ENCODE measurements at regions not wholly inside any gene's neighbourhood (a gene's known extent, or its start where the extent isn't known, plus 50 kb on each side); places are given as distances from the start of the nearest gene placed in this dataset.
A peak's percentile ranks its signal among the peaks of the same experiment; 100 is the strongest.

GRCh38 chr12:28987538-28988324, 161.3 kb upstream of the FAR2 start:
- Histone ChIP-seq H4K20me1 (ENCODE audit: low read depth) (no peaks in the 10 kb centered on the region), H3K4me1 (no peaks in the 10 kb centered on the region), H3K4me3 (no peak overlapping the region), H3K79me2 (ENCODE audit: low read depth) (no peaks in the 10 kb centered on the region), H3K9me3 (ENCODE audit: low read depth) (no peaks in the 10 kb centered on the region), H3F3A (ENCODE audit: low read depth) (no peaks in the 10 kb centered on the region), H3K27ac (no peak overlapping the region), H3K9ac (no peak overlapping the region), H3K27me3 (no peaks in the 10 kb centered on the region), H2AFZ (replicated peaks) (no peak overlapping the region), H3K36me3 (no peaks in the 10 kb centered on the region), H3K4me2 (no peak overlapping the region)
- H3K36me3 Mint-ChIP-seq = no peaks in the 10 kb centered on the region
- H3K4me1 Mint-ChIP-seq = no peaks in the 10 kb centered on the region
- peaks cover 3% of the 10 kb centered on the region for H3K27me3 Mint-ChIP-seq (ENCODE audit: insufficient read depth, low read depth)
- no peak overlapping the region for H3K4me3 Mint-ChIP-seq
- H3K9me3 Mint-ChIP-seq = no peaks in the 10 kb centered on the region
- no peak for DNase-seq (ENCODE audit: low spot score)
- TF ChIP-seq CTCF (IDR thresholded peaks at IDR 0.05) = no peak
- no peak for TF ChIP-seq EZH2 (IDR thresholded peaks at IDR 0.05)
- no peak for TF ChIP-seq EZH2phosphoT487 (IDR thresholded peaks at IDR 0.05)
- H3K27ac Mint-ChIP-seq = no peak overlapping the region

GRCh38 chr12:28988325-28988704, 160.8 kb upstream of the FAR2 start:
- Histone ChIP-seq H3K79me2 (ENCODE audit: low read depth) (no peaks in the 10 kb centered on the region), H3K4me2 (no peak overlapping the region), H3K27ac (no peak overlapping the region), H2AFZ (replicated peaks) (no peak overlapping the region), H3K4me1 (no peaks in the 10 kb centered on the region), H3K9ac (no peak overlapping the region), H4K20me1 (ENCODE audit: low read depth) (no peaks in the 10 kb centered on the region), H3F3A (ENCODE audit: low read depth) (no peaks in the 10 kb centered on the region), H3K27me3 (no peaks in the 10 kb centered on the region), H3K36me3 (no peaks in the 10 kb centered on the region), H3K4me3 (no peak overlapping the region), H3K9me3 (ENCODE audit: low read depth) (no peaks in the 10 kb centered on the region)
- TF ChIP-seq CTCF (IDR thresholded peaks at IDR 0.05) (no peak), EZH2 (IDR thresholded peaks at IDR 0.05) (no peak), EZH2phosphoT487 (IDR thresholded peaks at IDR 0.05) (no peak)
- Mint-ChIP-seq H3K27me3 (ENCODE audit: insufficient read depth, low read depth) (peaks cover 3% of the 10 kb centered on the region), H3K4me3 (no peak overlapping the region), H3K27ac (no peak overlapping the region), H3K36me3 (no peaks in the 10 kb centered on the region), H3K4me1 (no peaks in the 10 kb centered on the region), H3K9me3 (no peaks in the 10 kb centered on the region)
- no peak for DNase-seq (ENCODE audit: low spot score)

GRCh38 chr12:28991626-28992025, 157.5 kb upstream of the FAR2 start:
- no peak overlapping the region for H3K9ac ChIP-seq
- H3K79me2 ChIP-seq (ENCODE audit: low read depth) = no peaks in the 10 kb centered on the region
- H3K4me2 ChIP-seq = no peak overlapping the region
- Mint-ChIP-seq H3K27me3 (ENCODE audit: insufficient read depth, low read depth) (peaks cover 3% of the 10 kb centered on the region), H3K4me1 (no peaks in the 10 kb centered on the region), H3K36me3 (no peaks in the 10 kb centered on the region), H3K9me3 (no peaks in the 10 kb centered on the region), H3K4me3 (no peak overlapping the region), H3K27ac (no peak overlapping the region)
- no peaks in the 10 kb centered on the region for H3K9me3 ChIP-seq (ENCODE audit: low read depth)
- no peaks in the 10 kb centered on the region for H3F3A ChIP-seq (ENCODE audit: low read depth)
- DNase-seq (ENCODE audit: low spot score) = no peak
- peak overlapping the region; percentile 28 for H2AFZ ChIP-seq (replicated peaks)
- no peaks in the 10 kb centered on the region for H3K36me3 ChIP-seq
- H3K4me3 ChIP-seq = no peak overlapping the region
- H3K27me3 ChIP-seq = no peaks in the 10 kb centered on the region
- no peak for TF ChIP-seq EZH2phosphoT487 (IDR thresholded peaks at IDR 0.05)
- TF ChIP-seq EZH2 (IDR thresholded peaks at IDR 0.05) = no peak
- TF ChIP-seq CTCF (IDR thresholded peaks at IDR 0.05) = no peak
- H4K20me1 ChIP-seq (ENCODE audit: low read depth) = no peaks in the 10 kb centered on the region
- H3K4me1 ChIP-seq = no peaks in the 10 kb centered on the region
- no peak overlapping the region for H3K27ac ChIP-seq
